ENCODE measurements at regions not wholly inside any gene's neighbourhood (a gene's known extent, or its start where the extent isn't known, plus 50 kb on each side); places are given as distances from the start of the nearest gene placed in this dataset.

DNA sequence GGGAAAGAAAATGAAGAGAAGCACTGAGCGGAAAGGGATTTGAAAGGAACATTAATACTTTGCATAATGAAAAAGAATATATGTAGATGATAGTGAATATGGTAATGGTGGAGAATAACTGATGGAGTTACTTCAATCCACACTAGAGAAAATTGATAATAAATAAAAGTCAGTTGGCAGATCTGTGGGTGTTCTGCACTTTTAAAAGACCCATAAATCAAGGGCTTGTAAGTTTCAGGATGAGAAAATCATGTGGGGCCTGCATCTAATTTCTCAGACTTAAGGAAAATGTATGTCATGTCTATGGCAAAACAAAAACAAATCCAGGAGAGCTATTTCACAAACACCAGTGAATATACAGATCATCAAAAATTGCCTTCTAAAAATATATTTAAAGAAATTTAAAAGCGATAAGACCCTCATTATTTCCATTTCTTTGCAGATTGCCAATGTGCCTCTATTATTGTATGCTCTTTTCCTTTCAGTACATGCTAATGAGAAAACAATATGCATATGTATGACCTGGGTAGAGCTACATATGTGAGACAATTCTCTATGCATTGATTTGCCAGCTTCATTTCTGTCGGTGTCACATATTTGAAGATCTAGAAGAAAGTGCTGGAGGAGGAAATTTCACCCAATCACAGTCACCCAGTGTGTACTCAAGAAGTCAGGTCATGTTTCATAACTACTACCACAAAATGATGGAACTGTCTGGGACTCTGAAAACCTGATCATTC is 269.9 kb upstream of the PDZRN3 start:
- H3K9ac ChIP-seq (ENCODE audit: low read length) = no peak overlapping the region
- no peaks in the 10 kb centered on the region for H3K27me3 ChIP-seq (ENCODE audit: control insufficient read depth in 1 of 2, insufficient read depth in 2 of 2, low read length in 2 of 2)
- H3K4me3 ChIP-seq (ENCODE audit: low read depth in 1 of 2, low read length in 2 of 2) = no peak overlapping the region
- no peaks in the 10 kb centered on the region for H3K9me3 ChIP-seq (ENCODE audit: low read length)
- no peaks in the 10 kb centered on the region for H3K4me1 ChIP-seq (ENCODE audit: insufficient read depth, low read length)
- no peak overlapping the region for H3K27ac ChIP-seq (ENCODE audit: low read depth, low read length)
- no peaks in the 10 kb centered on the region for H3K36me3 ChIP-seq (ENCODE audit: insufficient read depth, low read length)

DNA sequence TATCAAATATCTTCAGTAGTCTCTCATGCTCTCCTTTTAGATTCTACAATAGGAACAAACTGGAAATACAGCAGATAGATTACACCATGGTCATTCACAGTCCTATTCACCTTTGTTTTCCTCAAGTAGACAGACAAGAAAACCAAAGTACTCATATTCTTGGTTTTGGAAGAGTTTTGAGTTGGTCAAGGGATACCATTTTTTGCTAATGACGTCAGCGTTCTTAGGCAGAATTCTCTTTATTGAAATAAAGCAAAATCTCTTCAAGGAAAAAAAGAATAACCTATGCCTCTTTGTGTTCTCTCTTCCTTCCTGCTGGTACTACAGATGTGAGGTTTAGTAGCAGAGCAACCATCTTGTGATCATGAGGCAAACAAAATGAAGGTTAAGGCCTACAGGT is 268.3 kb upstream of the PDZRN3 start:
- no peaks in the 10 kb centered on the region for H3K27me3 ChIP-seq (ENCODE audit: control insufficient read depth in 1 of 2, insufficient read depth in 2 of 2, low read length in 2 of 2)
- no peak overlapping the region for H3K27ac ChIP-seq (ENCODE audit: low read depth, low read length)

DNA sequence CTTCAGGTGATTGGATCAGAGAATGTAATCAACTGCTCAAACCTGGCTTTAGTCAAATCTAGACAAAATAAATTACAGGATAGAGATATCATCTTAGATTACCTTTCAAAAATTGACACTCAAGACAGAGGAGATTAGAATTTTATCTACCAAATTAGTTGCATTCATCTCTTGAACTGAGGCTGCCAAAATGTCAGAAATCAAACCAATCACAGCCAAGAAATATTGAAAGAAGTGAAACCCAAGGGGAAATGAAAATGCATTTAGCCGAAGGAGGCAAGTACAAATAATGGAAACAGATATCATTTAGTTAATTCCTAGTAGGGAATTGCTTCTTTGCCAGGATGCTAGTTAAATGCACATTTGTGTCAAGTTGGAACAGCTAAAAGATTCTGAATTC is 261.1 kb upstream of the PDZRN3 start:
- Histone ChIP-seq H3K4me3 (ENCODE audit: low read depth in 1 of 2, low read length in 2 of 2) (no peak overlapping the region), H3K27me3 (ENCODE audit: control insufficient read depth in 1 of 2, insufficient read depth in 2 of 2, low read length in 2 of 2) (no peaks in the 10 kb centered on the region), H3K36me3 (ENCODE audit: insufficient read depth, low read length) (no peaks in the 10 kb centered on the region), H3K4me1 (ENCODE audit: insufficient read depth, low read length) (peaks cover 8% of the 10 kb centered on the region), H3K9ac (ENCODE audit: low read length) (no peak overlapping the region), H3K27ac (ENCODE audit: low read depth, low read length) (no peak overlapping the region), H3K9me3 (ENCODE audit: low read length) (no peaks in the 10 kb centered on the region)

More for the DNA sequence above, 268.3 kb upstream of the PDZRN3 start:
- Histone ChIP-seq H3K4me1 (ENCODE audit: insufficient read depth, low read length) (no peaks in the 10 kb centered on the region), H3K9ac (ENCODE audit: low read length) (no peak overlapping the region), H3K9me3 (ENCODE audit: low read length) (no peaks in the 10 kb centered on the region), H3K36me3 (ENCODE audit: insufficient read depth, low read length) (no peaks in the 10 kb centered on the region), H3K4me3 (ENCODE audit: low read depth in 1 of 2, low read length in 2 of 2) (no peak overlapping the region)

DNA sequence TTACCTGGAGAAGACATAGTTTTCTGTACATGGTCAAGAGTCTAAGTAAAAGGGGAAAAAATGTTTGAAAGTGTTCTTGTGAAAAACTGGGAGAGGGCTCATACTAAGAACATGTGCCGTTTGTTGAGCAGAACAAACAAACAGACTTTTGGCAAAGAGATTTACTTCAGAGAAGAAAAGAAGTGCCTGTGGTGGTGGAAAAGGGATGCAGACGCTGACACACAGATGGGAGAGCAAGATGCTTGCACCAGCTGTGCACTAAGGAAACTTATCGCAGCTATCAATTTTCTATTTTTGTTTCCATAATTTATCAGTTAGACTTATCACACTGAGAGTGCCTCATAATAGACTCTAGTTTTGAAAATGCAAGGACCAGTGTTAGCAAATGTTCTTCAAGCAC is 259.6 kb upstream of the PDZRN3 start:
- Histone ChIP-seq H3K36me3 (ENCODE audit: insufficient read depth, low read length) (no peaks in the 10 kb centered on the region), H3K27me3 (ENCODE audit: control insufficient read depth in 1 of 2, insufficient read depth in 2 of 2, low read length in 2 of 2) (no peaks in the 10 kb centered on the region), H3K27ac (ENCODE audit: low read depth, low read length) (no peak overlapping the region), H3K4me1 (ENCODE audit: insufficient read depth, low read length) (peaks cover 8% of the 10 kb centered on the region), H3K9me3 (ENCODE audit: low read length) (no peaks in the 10 kb centered on the region), H3K9ac (ENCODE audit: low read length) (no peak overlapping the region), H3K4me3 (ENCODE audit: low read depth in 1 of 2, low read length in 2 of 2) (no peak overlapping the region)

DNA sequence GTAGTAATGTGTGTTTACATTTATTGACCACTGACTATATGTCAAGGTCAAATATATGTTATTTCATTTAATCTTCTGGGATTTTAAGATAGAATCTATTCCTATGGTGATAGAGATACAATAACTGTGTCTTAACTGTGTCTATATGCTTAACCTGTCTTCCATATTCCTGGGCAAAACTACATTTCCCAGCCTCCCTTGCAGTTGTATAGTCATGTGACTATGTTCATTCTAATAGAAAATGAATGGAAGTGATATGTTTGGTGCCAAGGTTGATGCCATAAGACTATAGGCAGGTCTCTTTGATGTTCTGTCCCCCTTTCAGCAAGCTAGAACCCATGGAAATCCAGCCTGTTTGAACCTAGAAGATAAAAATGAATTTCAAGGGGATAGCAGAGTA is 258.8 kb upstream of the PDZRN3 start:
- no peaks in the 10 kb centered on the region for H3K9me3 ChIP-seq (ENCODE audit: low read length)
- H3K36me3 ChIP-seq (ENCODE audit: insufficient read depth, low read length) = no peaks in the 10 kb centered on the region
- no peak overlapping the region for H3K9ac ChIP-seq (ENCODE audit: low read length)
- no peak overlapping the region for H3K27ac ChIP-seq (ENCODE audit: low read depth, low read length)
- no peak overlapping the region for H3K4me3 ChIP-seq (ENCODE audit: low read depth in 1 of 2, low read length in 2 of 2)
- no peaks in the 10 kb centered on the region for H3K27me3 ChIP-seq (ENCODE audit: control insufficient read depth in 1 of 2, insufficient read depth in 2 of 2, low read length in 2 of 2)
- H3K4me1 ChIP-seq (ENCODE audit: insufficient read depth, low read length) = peaks cover 8% of the 10 kb centered on the region

DNA sequence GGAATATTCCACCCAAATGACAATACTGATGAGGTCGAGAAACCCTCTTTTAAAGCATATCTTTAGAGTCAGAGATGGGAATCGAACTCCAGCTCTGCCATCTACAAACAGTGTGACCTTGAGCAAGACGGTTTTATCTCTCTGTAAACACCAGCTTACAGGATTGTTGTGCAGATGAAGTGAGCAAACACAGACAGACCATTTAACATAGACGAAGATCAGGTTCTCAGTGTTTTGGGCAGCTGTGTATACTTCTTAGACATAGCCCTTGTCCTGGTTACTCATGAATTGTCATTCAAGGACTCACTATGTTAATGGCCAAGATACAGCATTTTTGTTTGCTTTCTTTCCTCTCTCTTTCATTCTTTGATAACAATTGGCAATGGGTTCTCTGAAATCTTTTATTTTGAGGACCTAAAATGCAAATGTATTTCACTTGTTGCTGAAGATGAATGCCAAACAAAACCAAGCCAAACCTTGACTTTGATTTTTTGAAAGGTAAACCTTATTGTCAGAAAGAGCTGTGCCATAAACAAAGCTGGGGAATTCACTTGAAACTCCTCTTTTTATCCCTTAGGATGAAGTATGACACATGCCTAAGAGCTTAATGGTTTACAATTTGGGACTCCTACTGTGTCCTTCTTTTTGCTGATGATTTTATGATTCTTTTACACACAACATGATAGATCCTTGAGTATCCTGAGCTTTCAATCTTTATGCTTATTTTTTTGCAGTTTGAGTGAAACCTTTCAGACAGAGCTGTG is 250.0 kb upstream of the PDZRN3 start:
- no peak overlapping the region for H3K9ac ChIP-seq (ENCODE audit: low read length)
- H3K9me3 ChIP-seq (ENCODE audit: low read length) = no peaks in the 10 kb centered on the region
- no peaks in the 10 kb centered on the region for H3K36me3 ChIP-seq (ENCODE audit: insufficient read depth, low read length)
- H3K27ac ChIP-seq (ENCODE audit: low read depth, low read length) = no peak overlapping the region
- H3K27me3 ChIP-seq (ENCODE audit: control insufficient read depth in 1 of 2, insufficient read depth in 2 of 2, low read length in 2 of 2) = no peaks in the 10 kb centered on the region
- no peak overlapping the region for H3K4me3 ChIP-seq (ENCODE audit: low read depth in 1 of 2, low read length in 2 of 2)
- no peaks in the 10 kb centered on the region for H3K4me1 ChIP-seq (ENCODE audit: insufficient read depth, low read length)

DNA sequence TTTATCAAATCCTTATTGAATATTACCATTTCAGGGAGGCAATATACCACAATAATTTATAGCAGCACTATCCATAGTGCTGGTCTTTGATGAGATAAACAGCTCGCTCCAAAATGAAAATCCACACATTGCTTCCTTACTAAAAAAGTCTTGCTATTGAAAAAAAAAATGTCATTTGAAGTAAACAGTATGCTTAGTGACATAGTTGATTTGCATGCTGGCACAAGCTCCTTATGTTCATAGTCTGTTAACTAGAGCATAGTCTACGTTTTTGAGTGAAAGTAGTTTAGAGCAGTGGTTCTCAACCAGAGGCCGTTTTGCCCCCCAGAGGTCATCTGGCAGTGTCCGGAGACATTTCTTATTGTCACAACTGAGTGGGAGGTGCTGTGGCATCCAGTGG is 249.4 kb upstream of the PDZRN3 start:
- no peaks in the 10 kb centered on the region for H3K4me1 ChIP-seq (ENCODE audit: insufficient read depth, low read length)
- H3K4me3 ChIP-seq (ENCODE audit: low read depth in 1 of 2, low read length in 2 of 2) = no peak overlapping the region
- no peak overlapping the region for H3K9ac ChIP-seq (ENCODE audit: low read length)
- H3K27me3 ChIP-seq (ENCODE audit: control insufficient read depth in 1 of 2, insufficient read depth in 2 of 2, low read length in 2 of 2) = no peaks in the 10 kb centered on the region
- H3K9me3 ChIP-seq (ENCODE audit: low read length) = no peaks in the 10 kb centered on the region
- no peaks in the 10 kb centered on the region for H3K36me3 ChIP-seq (ENCODE audit: insufficient read depth, low read length)
- no peak overlapping the region for H3K27ac ChIP-seq (ENCODE audit: low read depth, low read length)

DNA sequence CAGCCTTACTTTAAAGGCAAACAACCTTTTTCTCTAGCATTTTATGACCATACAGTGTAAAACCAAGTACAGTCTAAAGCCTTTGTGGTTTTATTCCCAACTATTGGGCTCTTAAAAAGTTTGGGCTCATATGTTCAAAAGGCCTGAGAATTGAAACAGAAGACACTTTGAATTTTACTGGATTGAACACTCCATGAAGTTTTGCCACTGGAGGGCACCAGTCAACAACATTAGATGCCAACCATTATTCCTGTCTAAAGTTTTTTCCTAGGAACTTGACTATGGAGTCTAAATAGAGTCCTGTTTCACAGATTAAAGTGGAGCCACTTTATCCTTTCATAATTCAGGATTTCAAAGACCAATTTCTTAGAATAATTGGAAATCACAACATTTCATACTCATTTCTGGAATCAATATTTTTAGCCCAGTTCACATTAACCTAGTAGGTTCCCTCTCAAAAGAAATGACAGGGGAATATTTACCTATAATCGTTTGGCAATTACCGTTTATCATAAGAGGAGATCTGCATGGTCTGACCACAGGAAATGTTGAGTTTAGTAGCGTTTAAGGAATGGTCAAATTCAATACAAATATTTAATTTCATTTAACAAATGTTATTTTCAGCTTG is 244.1 kb upstream of the PDZRN3 start:
- no peaks in the 10 kb centered on the region for H3K27me3 ChIP-seq (ENCODE audit: control insufficient read depth in 1 of 2, insufficient read depth in 2 of 2, low read length in 2 of 2)
- H3K27ac ChIP-seq (ENCODE audit: low read depth, low read length) = no peak overlapping the region
- H3K36me3 ChIP-seq (ENCODE audit: insufficient read depth, low read length) = no peaks in the 10 kb centered on the region
- H3K4me3 ChIP-seq (ENCODE audit: low read depth in 1 of 2, low read length in 2 of 2) = no peak overlapping the region
- no peaks in the 10 kb centered on the region for H3K9me3 ChIP-seq (ENCODE audit: low read length)
- H3K4me1 ChIP-seq (ENCODE audit: insufficient read depth, low read length) = no peaks in the 10 kb centered on the region
- H3K9ac ChIP-seq (ENCODE audit: low read length) = no peak overlapping the region

DNA sequence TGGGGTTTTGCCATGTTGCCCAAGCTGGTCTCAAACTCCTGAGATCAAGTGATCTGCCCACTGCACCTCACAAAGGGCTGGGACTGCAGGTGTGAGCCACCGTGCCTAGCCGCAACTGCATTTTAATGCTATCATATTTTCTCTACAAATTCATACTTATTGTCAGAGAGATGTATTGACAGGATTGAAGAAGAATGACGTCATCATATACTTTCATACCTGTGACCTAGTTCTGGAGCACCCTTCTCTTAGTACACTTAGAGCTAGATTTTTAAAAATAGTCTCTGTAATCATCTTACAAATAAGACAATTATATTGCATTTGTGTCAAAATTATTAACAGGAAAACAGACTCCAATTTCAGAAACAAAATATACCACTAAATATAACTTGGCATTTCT is 242.8 kb upstream of the PDZRN3 start:
- Histone ChIP-seq H3K27me3 (ENCODE audit: control insufficient read depth in 1 of 2, insufficient read depth in 2 of 2, low read length in 2 of 2) (no peaks in the 10 kb centered on the region), H3K9ac (ENCODE audit: low read length) (no peak overlapping the region), H3K36me3 (ENCODE audit: insufficient read depth, low read length) (no peaks in the 10 kb centered on the region), H3K4me3 (ENCODE audit: low read depth in 1 of 2, low read length in 2 of 2) (no peak overlapping the region), H3K27ac (ENCODE audit: low read depth, low read length) (no peak overlapping the region), H3K4me1 (ENCODE audit: insufficient read depth, low read length) (no peaks in the 10 kb centered on the region), H3K9me3 (ENCODE audit: low read length) (no peaks in the 10 kb centered on the region)

DNA sequence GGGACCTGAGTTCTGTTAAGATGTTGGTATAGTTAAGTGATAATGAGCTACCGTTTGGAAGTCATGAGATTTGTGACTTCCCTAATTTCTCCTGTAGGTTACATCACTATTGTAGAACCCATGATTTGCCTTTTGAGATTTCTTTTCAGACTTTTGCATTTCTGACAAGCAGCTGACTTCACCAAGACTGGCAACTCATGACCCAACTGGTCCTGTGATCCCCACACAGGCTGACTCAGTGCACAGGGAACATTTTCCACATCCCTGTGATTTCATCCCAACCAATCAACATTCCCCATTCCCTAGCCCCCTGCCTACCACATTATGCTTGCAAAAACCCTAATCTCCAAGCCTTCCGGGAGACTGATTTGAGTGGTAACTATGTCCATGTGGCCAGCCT is 242.1 kb upstream of the PDZRN3 start:
- Histone ChIP-seq H3K9me3 (ENCODE audit: low read length) (no peaks in the 10 kb centered on the region), H3K4me1 (ENCODE audit: insufficient read depth, low read length) (no peaks in the 10 kb centered on the region), H3K27me3 (ENCODE audit: control insufficient read depth in 1 of 2, insufficient read depth in 2 of 2, low read length in 2 of 2) (no peaks in the 10 kb centered on the region), H3K4me3 (ENCODE audit: low read depth in 1 of 2, low read length in 2 of 2) (no peak overlapping the region), H3K36me3 (ENCODE audit: insufficient read depth, low read length) (no peaks in the 10 kb centered on the region), H3K9ac (ENCODE audit: low read length) (no peak overlapping the region), H3K27ac (ENCODE audit: low read depth, low read length) (no peak overlapping the region)

DNA sequence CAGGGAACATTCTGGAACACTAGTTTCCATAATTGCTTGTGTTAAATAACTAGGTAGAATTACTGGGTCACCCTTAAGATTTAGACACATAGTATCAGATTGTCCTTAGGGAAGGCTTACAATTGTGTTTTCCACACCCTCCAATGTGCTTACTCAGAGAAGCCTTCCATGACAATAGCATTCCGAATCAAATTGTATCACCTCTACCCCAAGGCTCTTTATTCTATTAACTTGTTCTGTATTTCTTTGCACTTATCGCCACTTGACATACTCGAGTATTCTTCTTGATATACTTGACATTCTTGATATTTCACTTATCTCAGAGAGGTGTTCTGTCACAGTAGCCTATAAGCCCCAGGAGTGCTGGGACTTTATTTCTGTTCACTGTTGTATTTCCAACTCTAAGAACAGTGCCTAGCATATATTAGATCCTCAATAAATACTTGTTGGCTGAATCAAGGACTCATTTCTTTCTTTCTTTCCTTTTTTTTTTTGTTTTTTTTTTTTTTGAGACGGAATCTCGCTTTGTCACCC is 238.9 kb upstream of the PDZRN3 start:
- Histone ChIP-seq H3K27me3 (ENCODE audit: control insufficient read depth in 1 of 2, insufficient read depth in 2 of 2, low read length in 2 of 2) (no peaks in the 10 kb centered on the region), H3K36me3 (ENCODE audit: insufficient read depth, low read length) (no peaks in the 10 kb centered on the region), H3K9me3 (ENCODE audit: low read length) (no peaks in the 10 kb centered on the region), H3K27ac (ENCODE audit: low read depth, low read length) (no peak overlapping the region), H3K4me1 (ENCODE audit: insufficient read depth, low read length) (no peaks in the 10 kb centered on the region), H3K4me3 (ENCODE audit: low read depth in 1 of 2, low read length in 2 of 2) (no peak overlapping the region), H3K9ac (ENCODE audit: low read length) (no peak overlapping the region)
